GM12878 (cell line): ENCODE measurements at regions not wholly inside any gene's neighbourhood (a gene's known extent, or its start where the extent isn't known, plus 50 kb on each side); places are given as distances from the start of the nearest gene placed in this dataset.
"Not testable (repeated sequence)": the region's sequence is repeated elsewhere in the genome, so short reads cannot be mapped to it uniquely, and the experiment has no call there.

ENCODE experiments used
- ATAC-seq: fragments of 200-7000 bp; cut with Tn5 transposase; 3 replicates; pipeline ENCODE4 v1.9.1; 2020; ENCODE audit warnings: mild to moderate bottlenecking, moderate library complexity
- BruUV-seq: library from RNA; stranded (reverse); fragments of 400-500 nt; replicated peaks from 2 replicates; lab custom pipeline; 2021; lab: Mats Ljungman, UMichigan
- CTCF ChIA-PET: fragments of 300-600 bp; sonication (Branson Sonifier 250); formaldehyde crosslinking; extraction: SDS; loops from one replicate; lab custom pipeline; 2021; ENCODE audit warnings: inconsistent platforms; lab: Yijun Ruan, JAX
- POLR2A ChIA-PET: fragments of 350-600 bp; formaldehyde crosslinking; extraction: SDS; loops from one replicate; lab custom pipeline; 2021; ENCODE audit warnings: inconsistent platforms; lab: Charles Lee
- RAD21 ChIA-PET: fragments of 300-600 bp; sonication (Branson Sonifier 250); formaldehyde crosslinking; loops from one replicate; lab custom pipeline; 2023; ENCODE audit warnings: antibody characterized with exemption; ENCODE audit not compliant: unreplicated experiment; lab: Charles Lee
- SMC1A ChIA-PET: fragments of 300-600 bp; sonication (Branson Sonifier 250); formaldehyde crosslinking; loops from one replicate; lab custom pipeline; 2023; ENCODE audit not compliant: unreplicated experiment, uncharacterized antibody; lab: Charles Lee
- DNase-seq: peaks from one replicate; pipeline ENCODE4 v3.0.0-alpha.2; 2011; ENCODE audit warnings: low read depth, low spot score
- FAIRE-seq: peaks from 3 replicates; lab custom pipeline; 2011; peaks lifted over from hg19 to GRCh38; lab: Jason Lieb, UNC
- H2AFZ ChIP-seq: 2 replicates; pipeline ENCODE4 v1.6.0; 2011; ENCODE audit warnings: low read depth, low read length, control low read depth; ENCODE audit not compliant: control insufficient read depth
- H3K27ac ChIP-seq: 2 replicates; pipeline ENCODE4 v1.5.1; 2011; ENCODE audit warnings: control low read depth; ENCODE audit not compliant: control insufficient read depth, insufficient read depth
- H3K27me3 ChIP-seq, 2 experiments: replicated peaks in 1 of 2; 2 replicates each; pipeline versions ENCODE4 v1.6.0 to v1.6.1; 2011; ENCODE audit warnings: low read length in 1 of 2; ENCODE audit not compliant: control insufficient read depth in 2 of 2, insufficient read depth in 2 of 2
- H3K36me3 ChIP-seq, 2 experiments: 2 replicates each; pipeline ENCODE4 v1.5.1; 2011; ENCODE audit warnings: low read length in 1 of 2; ENCODE audit not compliant: control insufficient read depth in 2 of 2, insufficient read depth in 2 of 2
- H3K4me1 ChIP-seq: 2 replicates; pipeline ENCODE4 v1.6.1; 2011; ENCODE audit warnings: mild to moderate bottlenecking, low read length, moderate library complexity, mixed read lengths; ENCODE audit not compliant: control insufficient read depth, insufficient read depth
- H3K4me2 ChIP-seq: 2 replicates; pipeline ENCODE4 v1.6.0; 2011; ENCODE audit warnings: control low read depth; ENCODE audit not compliant: control insufficient read depth, insufficient read depth
- H3K4me3 ChIP-seq: fragments of 200-600 bp; sonication (generic); 2 replicates; pipeline ENCODE4 v1.5.1; 2016
- H3K79me2 ChIP-seq: 2 replicates; pipeline ENCODE4 v1.6.0; 2011; ENCODE audit warnings: low read length; ENCODE audit not compliant: control insufficient read depth, insufficient read depth
- H3K9ac ChIP-seq: 2 replicates; pipeline ENCODE4 v1.8.0; 2011; ENCODE audit warnings: low read length, control low read depth, mixed read lengths; ENCODE audit not compliant: control insufficient read depth, insufficient read depth
- H3K9me3 ChIP-seq: replicated peaks from 3 replicates; pipeline ENCODE4 v1.5.1; 2011; ENCODE audit warnings: mild to moderate bottlenecking, low read length; ENCODE audit not compliant: control insufficient read depth, insufficient read depth
- H4K20me1 ChIP-seq: 2 replicates; pipeline ENCODE4 v1.6.0; 2011; ENCODE audit not compliant: control insufficient read depth, insufficient read depth
- WGBS: methylation state at CpG from one replicate; pipeline ENCODE4 v1.1.6; 2016; ENCODE audit warnings: low lambda C conversion rate; ENCODE audit not compliant: insufficient replicate concordance, insufficient coverage; ENCODE audit errors: missing lambda C conversion rate; 5-methylcytosine and 5-hydroxymethylcytosine counted together
- in situ Hi-C: fragments of 300-500 bp; cut with MboI; formaldehyde crosslinking; loops from 9 replicates; pipeline ENCODE4 v1.14.3; 2018; ENCODE audit warnings: mixed read lengths
- intact Hi-C: fragments of 100-400 bp; cut with micrococcal nuclease; formaldehyde crosslinking; loops from one replicate; pipeline ENCODE4 v1.14.2; 2022; ENCODE audit not compliant: unreplicated experiment

GRCh38 chr2:111298927-111299326 lies 178.2 kb downstream of the BCL2L11 start:
- BruUV-seq, H3K4me2 ChIP-seq, DNase-seq, H3K79me2 ChIP-seq, H2AFZ ChIP-seq, H3K27me3 ChIP-seq, SMC1A ChIA-PET, H3K4me1 ChIP-seq, in situ Hi-C loops, CTCF ChIA-PET, FAIRE-seq, H3K4me3 ChIP-seq, RAD21 ChIA-PET, H3K9me3 ChIP-seq, POLR2A ChIA-PET, H3K27ac ChIP-seq, ATAC-seq, H3K36me3 ChIP-seq, H4K20me1 ChIP-seq, intact Hi-C loops, H3K9ac ChIP-seq: not testable (repeated sequence)
- 46% methylated on average over 3 of the region's 3 CpGs for WGBS

- H3K9me3 ChIP-seq, H3K36me3 ChIP-seq, CTCF ChIA-PET, ATAC-seq, H3K4me3 ChIP-seq, H3K79me2 ChIP-seq, H2AFZ ChIP-seq, H3K9ac ChIP-seq, BruUV-seq, SMC1A ChIA-PET, H3K4me2 ChIP-seq, H3K27ac ChIP-seq, H3K4me1 ChIP-seq, H4K20me1 ChIP-seq, POLR2A ChIA-PET, FAIRE-seq, in situ Hi-C loops, H3K27me3 ChIP-seq, RAD21 ChIA-PET, DNase-seq, intact Hi-C loops: not testable (repeated sequence)
- WGBS: 45% methylated on average over 2 of the region's 2 CpGs
Measured at GRCh38 chr2:111299635-111300034, 178.9 kb downstream of the BCL2L11 start.

- H3K4me3 ChIP-seq, H3K27me3 ChIP-seq, CTCF ChIA-PET, H2AFZ ChIP-seq, ATAC-seq, RAD21 ChIA-PET, H3K9ac ChIP-seq, H3K9me3 ChIP-seq, H3K36me3 ChIP-seq, H3K27ac ChIP-seq, BruUV-seq, H3K4me2 ChIP-seq, intact Hi-C loops, FAIRE-seq, in situ Hi-C loops, H3K79me2 ChIP-seq, DNase-seq, POLR2A ChIA-PET, H4K20me1 ChIP-seq, SMC1A ChIA-PET, H3K4me1 ChIP-seq: not testable (repeated sequence)
- WGBS: no CpG with 5 or more reads among the region's 3 CpGs
Measured at GRCh38 chr2:111301677-111302076, 181.0 kb downstream of the BCL2L11 start.

GRCh38 chr2:111302397-111303218 lies 181.9 kb downstream of the BCL2L11 start:
- H3K9ac ChIP-seq, H3K9me3 ChIP-seq, H2AFZ ChIP-seq, H3K4me2 ChIP-seq, ATAC-seq, POLR2A ChIA-PET, intact Hi-C loops, H3K27ac ChIP-seq, CTCF ChIA-PET, H3K36me3 ChIP-seq, RAD21 ChIA-PET, DNase-seq, H3K79me2 ChIP-seq, in situ Hi-C loops, BruUV-seq, H4K20me1 ChIP-seq, SMC1A ChIA-PET, H3K27me3 ChIP-seq, H3K4me3 ChIP-seq, H3K4me1 ChIP-seq: not testable (repeated sequence)
- 49% methylated on average over 6 of the region's 7 CpGs for WGBS
- FAIRE-seq: peak; percentile 80
